ENCODE measurements at regions not wholly inside any gene's neighbourhood (a gene's known extent, or its start where the extent isn't known, plus 50 kb on each side); places are given as distances from the start of the nearest gene placed in this dataset.

DNA sequence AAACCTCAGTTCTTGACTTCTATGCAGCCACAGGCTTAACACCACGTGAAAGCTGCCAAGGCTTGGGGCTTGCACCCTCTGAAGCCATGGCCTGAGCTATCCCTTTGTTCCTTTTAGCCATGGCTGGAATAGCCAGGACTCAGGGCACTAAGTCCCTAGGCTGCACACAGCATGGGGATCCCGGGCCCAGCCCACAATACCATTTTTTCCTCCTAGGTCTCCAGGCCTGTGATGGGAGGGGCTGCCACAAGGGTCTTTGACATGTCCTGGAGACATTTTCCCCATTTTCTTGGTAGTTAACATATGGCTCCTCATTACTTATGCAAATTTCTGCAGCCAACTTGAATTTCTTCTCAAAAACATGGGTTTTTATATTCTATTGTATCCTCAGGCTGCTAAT is 619.1 kb downstream of the NYAP2 start:
- TF ChIP-seq EZH2phosphoT487 (IDR thresholded peaks at IDR 0.05; ENCODE audit: insufficient read depth, low read depth) (no peak), EZH2 (IDR thresholded peaks at IDR 0.05; ENCODE audit: insufficient read depth, poor library complexity, severe bottlenecking) (no peak)

Data from GM23248 (cell line).